Endothelial cell (in vitro differentiated cells): ENCODE measurements at regions not wholly inside any gene's neighbourhood (a gene's known extent, or its start where the extent isn't known, plus 50 kb on each side); places are given as distances from the start of the nearest gene placed in this dataset.

Experiments used
- DNase-seq: peaks from one replicate; pipeline ENCODE4 v3.0.0; 2021; ENCODE audit warnings: low spot score
- H3K27ac Mint-ChIP-seq: one replicate; pipeline ENCODE4 v1.8.0; 2021; ENCODE audit warnings: mixed read lengths, inconsistent platforms; ENCODE audit not compliant: unreplicated experiment
- H3K27me3 Mint-ChIP-seq: one replicate; pipeline ENCODE4 v1.8.0; 2021; ENCODE audit warnings: mild to moderate bottlenecking, moderate library complexity, mixed read lengths, inconsistent platforms; ENCODE audit not compliant: unreplicated experiment
- H3K36me3 Mint-ChIP-seq: one replicate; pipeline ENCODE4 v1.8.0; 2021; ENCODE audit warnings: mild to moderate bottlenecking, low read depth, mixed read lengths, inconsistent platforms; ENCODE audit not compliant: unreplicated experiment
- H3K4me1 Mint-ChIP-seq: one replicate; pipeline ENCODE4 v1.8.0; 2021; ENCODE audit warnings: mild to moderate bottlenecking, mixed read lengths, inconsistent platforms; ENCODE audit not compliant: unreplicated experiment
- H3K4me3 Mint-ChIP-seq: one replicate; pipeline ENCODE4 v1.8.0; 2021; ENCODE audit warnings: mild to moderate bottlenecking, mixed read lengths, inconsistent platforms; ENCODE audit not compliant: unreplicated experiment
- H3K9me3 Mint-ChIP-seq: one replicate; pipeline ENCODE4 v1.8.0; 2021; ENCODE audit warnings: mixed read lengths, inconsistent platforms; ENCODE audit not compliant: unreplicated experiment
- CTCF ChIP-seq: fragments of 200-600 bp; sonication (generic); IDR thresholded peaks from one replicate; pipeline ENCODE4 v1.5.0; 2021; ENCODE audit warnings: antibody characterized with exemption; ENCODE audit not compliant: unreplicated experiment

- H3K4me3 Mint-ChIP-seq = no peak overlapping the region
- H3K4me1 Mint-ChIP-seq = peaks cover 8% of the 10 kb centered on the region
These were observed 379.1 kb downstream of the SIPA1L2 start for GRCh38 chr1:232250838-232251237.

GRCh38 chr1:232249861-232250777, 379.8 kb downstream of the SIPA1L2 start:
- Mint-ChIP-seq H3K27ac (no peak overlapping the region), H3K4me1 (peaks cover 8% of the 10 kb centered on the region), H3K27me3 (no peaks in the 10 kb centered on the region), H3K9me3 (no peaks in the 10 kb centered on the region), H3K36me3 (no peaks in the 10 kb centered on the region), H3K4me3 (no peak overlapping the region)
- TF ChIP-seq CTCF = no peak
- no peak for DNase-seq

More at GRCh38 chr1:232250838-232251237, 379.1 kb downstream of the SIPA1L2 start:
- TF ChIP-seq CTCF = no peak
- no peaks in the 10 kb centered on the region for H3K36me3 Mint-ChIP-seq
- no peak overlapping the region for H3K27ac Mint-ChIP-seq
- H3K9me3 Mint-ChIP-seq = no peaks in the 10 kb centered on the region
- no peaks in the 10 kb centered on the region for H3K27me3 Mint-ChIP-seq
- no peak for DNase-seq

GRCh38 chr1:232249339-232249738, 380.6 kb downstream of the SIPA1L2 start:
- Mint-ChIP-seq H3K36me3 (no peaks in the 10 kb centered on the region), H3K9me3 (no peaks in the 10 kb centered on the region), H3K4me1 (peaks cover 8% of the 10 kb centered on the region), H3K4me3 (no peak overlapping the region), H3K27ac (no peak overlapping the region), H3K27me3 (no peaks in the 10 kb centered on the region)
- TF ChIP-seq CTCF = no peak
- no peak for DNase-seq

GRCh38 chr1:232248276-232248820, 381.6 kb downstream of the SIPA1L2 start:
- H3K27ac Mint-ChIP-seq = no peak overlapping the region

More at GRCh38 chr1:232248276-232248820, 381.6 kb downstream of the SIPA1L2 start:
- Mint-ChIP-seq H3K36me3 (no peaks in the 10 kb centered on the region), H3K9me3 (no peaks in the 10 kb centered on the region), H3K4me3 (no peak overlapping the region), H3K4me1 (peaks cover 8% of the 10 kb centered on the region), H3K27me3 (no peaks in the 10 kb centered on the region)
- TF ChIP-seq CTCF = no peak
- DNase-seq = no peak
